ENCODE measurements at regions not wholly inside any gene's neighbourhood (a gene's known extent, or its start where the extent isn't known, plus 50 kb on each side); places are given as distances from the start of the nearest gene placed in this dataset.
"Not testable (repeated sequence)": the region's sequence is repeated elsewhere in the genome, so short reads cannot be mapped to it uniquely, and the experiment has no call there.

GRCh38 chr2:210998334-210998733, 441.9 kb downstream of the CPS1 start:
- Mint-ChIP-seq H3K36me3 (ENCODE audit: insufficient read depth, unreplicated experiment) (no peaks in the 10 kb centered on the region), H3K27ac (ENCODE audit: low read depth, unreplicated experiment) (no peak overlapping the region), H3K4me1 (ENCODE audit: insufficient read depth, unreplicated experiment) (no peaks in the 10 kb centered on the region), H3K4me3 (ENCODE audit: unreplicated experiment) (no peak overlapping the region), H3K27me3 (ENCODE audit: insufficient read depth, unreplicated experiment) (peaks cover 19% of the 10 kb centered on the region), H3K9me3 (ENCODE audit: unreplicated experiment) (peaks cover 15% of the 10 kb centered on the region)
- CTCF ChIA-PET = no interaction called here
- DNase-seq (ENCODE audit: unreplicated experiment) = no peak
- intact Hi-C loops (cut with micrococcal nuclease) = no loop called here
- no peak for TF ChIP-seq CTCF (IDR thresholded peaks at IDR 0.05; ENCODE audit: unreplicated experiment)
- no TSS peak for BruUV-seq (replicated peaks)
- POLR2A ChIA-PET = no interaction called here

- Mint-ChIP-seq H3K4me3 (ENCODE audit: unreplicated experiment) (no peak overlapping the region), H3K27ac (ENCODE audit: low read depth, unreplicated experiment) (no peak overlapping the region), H3K9me3 (ENCODE audit: unreplicated experiment) (no peaks in the 10 kb centered on the region), H3K36me3 (ENCODE audit: insufficient read depth, unreplicated experiment) (no peaks in the 10 kb centered on the region), H3K27me3 (ENCODE audit: insufficient read depth, unreplicated experiment) (peaks cover 22% of the 10 kb centered on the region), H3K4me1 (ENCODE audit: insufficient read depth, unreplicated experiment) (no peaks in the 10 kb centered on the region)
- intact Hi-C loops (cut with micrococcal nuclease) = no loop called here
- no peak for TF ChIP-seq CTCF (IDR thresholded peaks at IDR 0.05; ENCODE audit: unreplicated experiment)
- ChIA-PET CTCF (no interaction called here), POLR2A (no interaction called here)
- no peak for DNase-seq (ENCODE audit: unreplicated experiment)
- no TSS peak for BruUV-seq (replicated peaks)
These were observed 458.0 kb downstream of the CPS1 start for GRCh38 chr2:211014376-211014775.

GRCh38 chr2:211014906-211015305, 458.5 kb downstream of the CPS1 start:
- H3K27ac Mint-ChIP-seq (ENCODE audit: low read depth, unreplicated experiment) = no peak overlapping the region
- peaks cover 22% of the 10 kb centered on the region for H3K27me3 Mint-ChIP-seq (ENCODE audit: insufficient read depth, unreplicated experiment)
- H3K4me1 Mint-ChIP-seq (ENCODE audit: insufficient read depth, unreplicated experiment) = no peaks in the 10 kb centered on the region
- H3K9me3 Mint-ChIP-seq (ENCODE audit: unreplicated experiment) = no peaks in the 10 kb centered on the region
- no peak for DNase-seq (ENCODE audit: unreplicated experiment)
- CTCF ChIA-PET = no interaction called here
- H3K36me3 Mint-ChIP-seq (ENCODE audit: insufficient read depth, unreplicated experiment) = no peaks in the 10 kb centered on the region
- intact Hi-C loops (cut with micrococcal nuclease) = no loop called here
- POLR2A ChIA-PET = no interaction called here
- BruUV-seq (replicated peaks) = no TSS peak
- no peak for TF ChIP-seq CTCF (IDR thresholded peaks at IDR 0.05; ENCODE audit: unreplicated experiment)
- H3K4me3 Mint-ChIP-seq (ENCODE audit: unreplicated experiment) = no peak overlapping the region

GRCh38 chr2:211025089-211025488, 468.7 kb downstream of the CPS1 start:
- H3K36me3 Mint-ChIP-seq (ENCODE audit: insufficient read depth, unreplicated experiment); H3K4me1 Mint-ChIP-seq (ENCODE audit: insufficient read depth, unreplicated experiment); POLR2A ChIA-PET; H3K4me3 Mint-ChIP-seq (ENCODE audit: unreplicated experiment); H3K27me3 Mint-ChIP-seq (ENCODE audit: insufficient read depth, unreplicated experiment); H3K27ac Mint-ChIP-seq (ENCODE audit: low read depth, unreplicated experiment); DNase-seq (ENCODE audit: unreplicated experiment); BruUV-seq (replicated peaks); CTCF ChIA-PET; H3K9me3 Mint-ChIP-seq (ENCODE audit: unreplicated experiment); intact Hi-C loops (cut with micrococcal nuclease): not testable (repeated sequence)

GRCh38 chr2:211026109-211026508, 469.7 kb downstream of the CPS1 start:
- Mint-ChIP-seq H3K4me1 (ENCODE audit: insufficient read depth, unreplicated experiment) (no peaks in the 10 kb centered on the region), H3K27me3 (ENCODE audit: insufficient read depth, unreplicated experiment) (peaks cover 16% of the 10 kb centered on the region), H3K27ac (ENCODE audit: low read depth, unreplicated experiment) (no peak overlapping the region), H3K4me3 (ENCODE audit: unreplicated experiment) (no peak overlapping the region), H3K36me3 (ENCODE audit: insufficient read depth, unreplicated experiment) (no peaks in the 10 kb centered on the region), H3K9me3 (ENCODE audit: unreplicated experiment) (no peaks in the 10 kb centered on the region)
- POLR2A ChIA-PET = no interaction called here
- no TSS peak for BruUV-seq (replicated peaks)
- CTCF ChIA-PET = interaction anchor here (0.8 kb wide), 1 partner anchor 67 kb away, joined by 3 read pairs; no protein-coding TSS in a partner anchor
- TF ChIP-seq CTCF (IDR thresholded peaks at IDR 0.05; ENCODE audit: unreplicated experiment) = no peak
- intact Hi-C loops (cut with micrococcal nuclease) = no loop called here
- DNase-seq (ENCODE audit: unreplicated experiment) = no peak

All from MCF 10A (cell line).